Peyer's patch (tissue), 4 donors: ENCODE measurements at regions not wholly inside any gene's neighbourhood (a gene's known extent, or its start where the extent isn't known, plus 50 kb on each side); places are given as distances from the start of the nearest gene placed in this dataset.

Experiments used
- CTCF ChIP-seq, 6 experiments: fragments of 450-650 bp in 4 of 6; fragments of 200-600 bp in 2 of 6; sonication (generic) in 1 of 6; IDR thresholded peaks; one replicate each; pipeline ENCODE4 v1.5.1; 2017 to 2019; ENCODE audit warnings: antibody characterized with exemption in 6 of 6, mild to moderate bottlenecking in 3 of 6, moderate library complexity in 1 of 6
- POLR2A ChIP-seq, 2 donors: fragments of 450-650 bp; IDR thresholded peaks; one replicate each; pipeline ENCODE4 v1.5.1; 2017; ENCODE audit warnings: antibody characterized with exemption in 2 of 2, mild to moderate bottlenecking in 2 of 2, moderate library complexity in 2 of 2

DNA sequence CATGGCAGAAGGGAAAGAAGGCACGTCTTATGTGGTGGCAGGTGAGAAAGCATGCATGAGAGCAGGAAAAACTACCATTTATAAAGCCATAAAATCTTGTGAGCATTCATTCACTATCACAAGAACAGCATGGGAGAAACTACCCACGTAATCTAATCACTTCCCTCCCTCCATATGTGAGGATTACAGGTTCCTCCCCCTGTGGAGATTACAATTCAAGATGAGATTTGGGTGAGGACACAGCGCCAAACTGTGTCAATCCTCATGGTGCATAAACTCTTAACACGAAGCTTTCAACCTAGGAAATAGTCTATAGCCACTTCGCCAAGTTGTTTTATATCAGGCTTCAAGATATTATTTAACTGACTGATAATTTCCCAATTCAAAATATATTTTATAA is 595.5 kb downstream of the FBXO15 start:
- TF ChIP-seq POLR2A (IDR thresholded peaks at IDR 0.05) (no peak), CTCF (IDR thresholded peaks at IDR 0.05) (no peak)
